Endothelial cell of umbilical vein (primary cell): ENCODE measurements at regions not wholly inside any gene's neighbourhood (a gene's known extent, or its start where the extent isn't known, plus 50 kb on each side); places are given as distances from the start of the nearest gene placed in this dataset.

Experiments used
- BruUV-seq: library from RNA; stranded (reverse); fragments of 400-500 nt; replicated peaks from 2 replicates; lab custom pipeline; 2021; lab: Mats Ljungman, UMichigan
- CTCF ChIA-PET: fragments of 300-600, 350-600 bp; sonication (Branson Sonifier 250); formaldehyde crosslinking; loops from one replicate; lab custom pipeline; 2021; ENCODE audit warnings: antibody characterized with exemption, inconsistent platforms; lab: Charles Lee
- POLR2A ChIA-PET: fragments of 300-600, 350-600 bp; sonication (Branson Sonifier 250); formaldehyde crosslinking; loops from one replicate; lab custom pipeline; 2021; ENCODE audit warnings: antibody characterized with exemption, inconsistent platforms; lab: Charles Lee
- DNase-seq: peaks from one replicate; pipeline ENCODE4 v3.0.0-alpha.2; 2011; ENCODE audit warnings: low read depth, low spot score
- FAIRE-seq: peaks from 2 replicates; lab custom pipeline; 2011; peaks lifted over from hg19 to GRCh38; lab: Jason Lieb, UNC
- H2AFZ ChIP-seq: 2 replicates; pipeline ENCODE4 v1.6.0; 2012; ENCODE audit warnings: low read depth, low read length, control low read depth, inconsistent platforms
- H3K27ac ChIP-seq: 2 replicates; pipeline ENCODE4 v1.5.1; 2011; ENCODE audit warnings: low read depth, mild to moderate bottlenecking, control low read depth, low read length, moderate library complexity; ENCODE audit not compliant: insufficient read depth
- H3K27me3 ChIP-seq, 2 experiments: 2 replicates each; pipeline versions ENCODE4 v1.6.0 to v1.6.1; 2011; ENCODE audit warnings: low read length in 2 of 2, mixed read lengths in 1 of 2; ENCODE audit not compliant: control insufficient read depth in 2 of 2, insufficient read depth in 2 of 2
- H3K36me3 ChIP-seq, 2 experiments: 2 replicates in 1 of 2; 3 replicates in 1 of 2; pipeline ENCODE4 v1.5.1; 2011; ENCODE audit warnings: low read length in 2 of 2, mild to moderate bottlenecking in 1 of 2, moderate library complexity in 1 of 2; ENCODE audit not compliant: control insufficient read depth in 2 of 2, insufficient read depth in 2 of 2; ENCODE audit errors: extremely low read depth in 1 of 2
- H3K4me1 ChIP-seq: 3 replicates; pipeline ENCODE4 v1.5.1; 2011; ENCODE audit warnings: mild to moderate bottlenecking, low read length; ENCODE audit not compliant: control insufficient read depth, insufficient read depth; ENCODE audit errors: extremely low read depth
- H3K4me2 ChIP-seq: 2 replicates; pipeline ENCODE4 v1.6.1; 2011; ENCODE audit warnings: low read length, control low read depth, mixed read lengths; ENCODE audit not compliant: insufficient read depth
- H3K4me3 ChIP-seq, 3 experiments: fragments of 200-600 bp in 1 of 3; sonication (generic), shearing (Covaris generic) in 1 of 3; replicated peaks in 1 of 3; 2 replicates each; pipeline ENCODE4 v1.5.1; 2011 to 2016; ENCODE audit warnings: control low read depth in 3 of 3, low read length in 3 of 3, mild to moderate bottlenecking in 2 of 3, inconsistent platforms in 1 of 3, low read depth in 1 of 3, moderate library complexity in 1 of 3; ENCODE audit not compliant: insufficient read depth in 1 of 3
- H3K79me2 ChIP-seq: 2 replicates; pipeline ENCODE4 v1.6.0; 2012; ENCODE audit warnings: low read length, inconsistent platforms; ENCODE audit not compliant: control insufficient read depth, insufficient read depth
- H3K9ac ChIP-seq: replicated peaks from 2 replicates; pipeline ENCODE3; 2011; ENCODE audit warnings: low read length, control low read depth; ENCODE audit not compliant: insufficient read depth; ENCODE audit errors: extremely low read depth
- H3K9me1 ChIP-seq: replicated peaks from 3 replicates; pipeline ENCODE4 v1.6.0; 2011; ENCODE audit warnings: mild to moderate bottlenecking, low read length; ENCODE audit not compliant: control insufficient read depth, insufficient read depth; ENCODE audit errors: extremely low read depth
- H3K9me3 ChIP-seq: replicated peaks from 2 replicates; pipeline ENCODE4 v1.5.1; 2012; ENCODE audit warnings: low read length, inconsistent platforms; ENCODE audit not compliant: control insufficient read depth, insufficient read depth
- H4K20me1 ChIP-seq: replicated peaks from 2 replicates; pipeline ENCODE3; 2011; ENCODE audit warnings: mild to moderate bottlenecking, low read length; ENCODE audit not compliant: control insufficient read depth, insufficient read depth; ENCODE audit errors: extremely low read depth
- CTCF ChIP-seq, 2 donors: IDR thresholded peaks; 1 replicate in 1 of 2; 2 replicates in 1 of 2; pipeline ENCODE4 v1.5.1; 2011; ENCODE audit warnings: low read length in 2 of 2, mild to moderate bottlenecking in 2 of 2, moderate library complexity in 2 of 2, control low read depth in 1 of 2, inconsistent platforms in 1 of 2, low read depth in 1 of 2; ENCODE audit not compliant: insufficient read depth in 1 of 2; ENCODE audit errors: extremely low read depth in 1 of 2
- GATA2 ChIP-seq: IDR thresholded peaks from 2 replicates; pipeline ENCODE4 v1.7.0; 2011; ENCODE audit warnings: low read depth, mild to moderate bottlenecking, moderate library complexity, mixed read lengths, low read length; ENCODE audit not compliant: insufficient read length, insufficient read depth
- JUN ChIP-seq: IDR thresholded peaks from 2 replicates; pipeline ENCODE4 v1.6.1; 2011; ENCODE audit warnings: borderline replicate concordance, low read depth; ENCODE audit not compliant: insufficient read length, insufficient read depth
- POLR2AphosphoS5 ChIP-seq: IDR thresholded peaks from 2 replicates; pipeline ENCODE4 v1.6.1; 2012; ENCODE audit warnings: low read depth, mild to moderate bottlenecking, control low read depth, low read length, moderate library complexity; ENCODE audit not compliant: insufficient read depth
- dilution Hi-C: fragments of 300-500 bp; cut with MboI; formaldehyde crosslinking; loops from one replicate; pipeline ENCODE4 v1.15.0; 2019; ENCODE audit warnings: low sequenced_read_pairs; ENCODE audit not compliant: extremely low pct_ligation_motif_present
- intact Hi-C: fragments of 100-400 bp; cut with micrococcal nuclease; formaldehyde crosslinking; loops from one replicate; pipeline ENCODE4 v1.10.0; 2022

DNA sequence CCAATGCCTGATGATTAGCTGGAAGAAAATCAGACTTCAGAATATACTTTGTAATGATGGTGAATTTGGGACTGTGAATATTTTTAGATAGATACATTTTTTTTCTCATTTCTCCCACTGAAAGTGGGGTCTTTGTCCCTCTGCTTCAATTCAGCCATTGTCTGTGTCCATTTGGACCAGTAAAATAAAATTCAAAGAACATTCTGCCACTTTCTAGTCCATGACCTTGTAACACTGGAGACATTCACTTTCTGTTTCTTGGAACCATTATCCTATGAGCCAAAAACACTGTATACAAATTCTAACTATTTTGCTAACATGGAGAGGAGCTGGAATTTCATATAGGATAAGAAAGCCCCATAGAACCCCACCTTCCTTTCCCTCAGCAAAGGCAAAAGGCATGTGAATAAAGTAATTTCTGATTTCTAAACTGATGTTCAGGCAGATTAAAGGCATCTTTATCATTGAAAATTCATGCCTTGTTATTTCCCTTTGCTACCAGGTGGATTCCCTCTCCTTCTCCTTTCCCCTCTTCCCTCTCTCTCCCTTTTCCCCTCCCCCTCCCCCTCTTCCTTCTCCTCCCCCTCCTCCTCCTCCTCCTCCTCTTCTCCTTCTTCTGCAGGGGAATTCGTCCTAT, 2010.4 kb upstream of the LRRTM1 start:
- no peaks in the 10 kb centered on the region for H3K9me1 ChIP-seq
- H3K9ac ChIP-seq = no peak overlapping the region
- H3K9me3 ChIP-seq = no peaks in the 10 kb centered on the region
- ChIA-PET CTCF (no interaction called here), POLR2A (no interaction called here)
- TF ChIP-seq CTCF (IDR thresholded peaks at IDR 0.05; ENCODE audit: extremely low read depth in 1 of 2, insufficient read depth in 1 of 2, low read depth in 1 of 2, low read length in 2 of 2) = no peak
- TF ChIP-seq POLR2AphosphoS5 = no peak
- no peak for TF ChIP-seq JUN
- H3K79me2 ChIP-seq = no peaks in the 10 kb centered on the region
- DNase-seq = no peak
- no peak overlapping the region for H2AFZ ChIP-seq
- no peak overlapping the region for H3K27ac ChIP-seq
- H3K27me3 ChIP-seq = no peaks in the 10 kb centered on the region
- no peaks in the 10 kb centered on the region for H3K36me3 ChIP-seq
- no peaks in the 10 kb centered on the region for H4K20me1 ChIP-seq
- no peaks in the 10 kb centered on the region for H3K4me1 ChIP-seq
- dilution Hi-C loops = no loop called here
- no peak overlapping the region for H3K4me2 ChIP-seq
- no peak for FAIRE-seq
- no peak overlapping the region for H3K4me3 ChIP-seq
- intact Hi-C loops = no loop called here
- BruUV-seq = no TSS peak

GRCh38 chr2:82307511-82307910, 2003.0 kb upstream of the LRRTM1 start:
- Histone ChIP-seq H3K9ac (no peak overlapping the region), H3K27ac (no peak overlapping the region), H3K4me3 (no peak overlapping the region), H3K4me2 (no peak overlapping the region), H3K9me1 (no peaks in the 10 kb centered on the region), H3K9me3 (no peaks in the 10 kb centered on the region), H4K20me1 (no peaks in the 10 kb centered on the region), H3K27me3 (no peaks in the 10 kb centered on the region), H2AFZ (no peak overlapping the region), H3K4me1 (no peaks in the 10 kb centered on the region), H3K79me2 (no peaks in the 10 kb centered on the region), H3K36me3 (no peaks in the 10 kb centered on the region)
- FAIRE-seq (no peak), DNase-seq (no peak)
- dilution Hi-C loops = no loop called here
- ChIA-PET POLR2A (no interaction called here), CTCF (no interaction called here)
- no TSS peak for BruUV-seq
- TF ChIP-seq CTCF (IDR thresholded peaks at IDR 0.05; ENCODE audit: extremely low read depth in 1 of 2, insufficient read depth in 1 of 2, low read depth in 1 of 2, low read length in 2 of 2) = no peak
- TF ChIP-seq POLR2AphosphoS5 = no peak
- no peak for TF ChIP-seq GATA2
- intact Hi-C loops = no loop called here
